ENCODE measurements at regions not wholly inside any gene's neighbourhood (a gene's known extent, or its start where the extent isn't known, plus 50 kb on each side); places are given as distances from the start of the nearest gene placed in this dataset.

DNA sequence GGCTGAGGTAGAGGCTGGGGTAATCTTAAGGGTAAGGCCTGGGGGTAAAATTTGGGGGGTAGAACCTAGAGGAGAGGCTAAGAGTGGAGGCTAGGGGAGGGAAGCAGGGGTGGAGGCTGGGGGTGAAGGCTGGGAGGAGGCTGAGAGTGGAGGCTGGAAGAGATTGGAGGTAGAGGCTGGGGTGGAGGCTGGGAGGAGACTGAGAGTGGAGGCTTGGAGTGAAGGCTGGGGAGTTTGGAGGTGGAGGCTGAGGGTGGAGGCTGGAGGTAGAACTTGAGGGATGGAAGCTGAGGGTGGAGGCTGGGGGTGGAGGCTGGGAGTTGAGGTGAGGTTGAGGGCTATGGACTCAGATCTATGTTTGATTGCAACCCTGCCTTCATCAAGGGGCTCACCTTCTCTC is 333.6 kb downstream of the C16orf95 start:
- no peaks in the 10 kb centered on the region for H3K27me3 ChIP-seq (replicated peaks; ENCODE audit: control insufficient read depth, insufficient read depth, low read length)
- TF ChIP-seq, protein P1, sequence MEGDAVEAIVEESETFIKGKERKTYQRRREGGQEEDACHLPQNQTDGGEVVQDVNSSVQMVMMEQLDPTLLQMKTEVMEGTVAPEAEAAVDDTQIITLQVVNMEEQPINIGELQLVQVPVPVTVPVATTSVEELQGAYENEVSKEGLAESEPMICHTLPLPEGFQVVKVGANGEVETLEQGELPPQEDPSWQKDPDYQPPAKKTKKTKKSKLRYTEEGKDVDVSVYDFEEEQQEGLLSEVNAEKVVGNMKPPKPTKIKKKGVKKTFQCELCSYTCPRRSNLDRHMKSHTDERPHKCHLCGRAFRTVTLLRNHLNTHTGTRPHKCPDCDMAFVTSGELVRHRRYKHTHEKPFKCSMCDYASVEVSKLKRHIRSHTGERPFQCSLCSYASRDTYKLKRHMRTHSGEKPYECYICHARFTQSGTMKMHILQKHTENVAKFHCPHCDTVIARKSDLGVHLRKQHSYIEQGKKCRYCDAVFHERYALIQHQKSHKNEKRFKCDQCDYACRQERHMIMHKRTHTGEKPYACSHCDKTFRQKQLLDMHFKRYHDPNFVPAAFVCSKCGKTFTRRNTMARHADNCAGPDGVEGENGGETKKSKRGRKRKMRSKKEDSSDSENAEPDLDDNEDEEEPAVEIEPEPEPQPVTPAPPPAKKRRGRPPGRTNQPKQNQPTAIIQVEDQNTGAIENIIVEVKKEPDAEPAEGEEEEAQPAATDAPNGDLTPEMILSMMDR (IDR thresholded peaks at IDR 0.05; ENCODE audit: insufficient read depth, low read length, poor library complexity, severe bottlenecking), result no peak

DNA sequence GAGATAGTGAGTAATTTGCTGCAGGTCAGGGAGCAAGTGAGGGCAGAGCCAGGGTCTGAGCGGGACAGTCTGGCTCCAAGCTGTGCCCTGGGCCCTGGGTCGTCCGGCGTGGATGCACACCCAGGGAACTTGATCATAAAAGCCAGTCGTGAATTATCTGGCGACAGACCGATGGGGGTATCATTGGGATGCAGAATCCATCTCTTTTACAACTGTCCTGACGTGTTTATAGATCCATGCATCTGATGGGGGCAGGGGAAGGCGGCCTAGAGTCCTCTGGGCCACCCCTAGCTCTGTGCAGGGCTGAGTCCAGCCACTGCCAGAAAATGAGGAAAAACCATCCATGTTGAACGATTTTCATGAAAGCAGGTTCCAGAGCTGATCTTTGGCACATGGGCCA is 332.8 kb downstream of the C16orf95 start:
- H3K4me3 ChIP-seq (replicated peaks; ENCODE audit: low read depth, low read length), result no peak overlapping the region
- no peaks in the 10 kb centered on the region for H3K36me3 ChIP-seq (ENCODE audit: control insufficient read depth, insufficient read depth, low read length)
- TF ChIP-seq, protein P1 (IDR thresholded peaks at IDR 0.05; ENCODE audit: insufficient read depth, low read length, poor library complexity, severe bottlenecking), result no peak
- no peaks in the 10 kb centered on the region for H3K27me3 ChIP-seq (replicated peaks; ENCODE audit: control insufficient read depth, insufficient read depth, low read length)
- DNase-seq (ENCODE audit: extremely low read depth, insufficient read length), result no peak

More for the DNA sequence above, 333.6 kb downstream of the C16orf95 start:
- Histone ChIP-seq H3K4me3 (replicated peaks; ENCODE audit: low read depth, low read length) (no peak overlapping the region), H3K36me3 (ENCODE audit: control insufficient read depth, insufficient read depth, low read length) (no peaks in the 10 kb centered on the region)
- no peak for DNase-seq (ENCODE audit: extremely low read depth, insufficient read length)

DNA sequence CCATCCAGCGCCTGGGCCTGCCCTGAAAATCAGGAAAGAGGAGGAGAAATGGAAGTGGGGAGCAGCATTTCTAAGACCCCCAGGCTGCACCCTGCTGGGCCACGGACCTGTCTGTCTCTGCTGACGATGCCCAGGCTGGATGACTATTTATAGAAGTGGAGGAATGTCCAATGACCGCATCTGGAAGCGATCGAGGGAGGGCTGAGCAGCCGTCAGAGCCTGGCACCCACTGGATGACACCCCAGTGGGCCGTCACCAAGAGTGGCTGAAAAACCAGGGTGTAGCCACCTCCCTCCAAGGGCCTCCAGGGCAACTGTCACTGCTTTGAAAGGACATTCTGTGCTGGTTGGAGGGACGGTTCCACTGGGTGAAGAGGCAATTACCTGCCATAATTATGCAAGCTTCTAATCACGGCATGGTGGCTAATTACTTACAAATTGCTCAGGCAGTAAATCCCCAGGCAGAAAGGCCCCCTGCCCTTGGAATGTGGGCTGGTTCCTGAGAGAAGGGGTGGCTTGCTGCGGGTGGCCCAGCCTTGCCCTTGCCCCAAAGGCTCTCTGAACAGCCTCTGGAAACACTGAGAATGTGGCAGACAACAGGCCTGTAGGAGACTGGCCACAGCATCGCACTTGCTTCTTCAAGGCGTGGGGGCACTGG is 332.1 kb downstream of the C16orf95 start:
- Histone ChIP-seq H3K27me3 (replicated peaks; ENCODE audit: control insufficient read depth, insufficient read depth, low read length) (no peaks in the 10 kb centered on the region), H3K36me3 (ENCODE audit: control insufficient read depth, insufficient read depth, low read length) (no peaks in the 10 kb centered on the region), H3K4me3 (replicated peaks; ENCODE audit: low read depth, low read length) (no peak overlapping the region)
- DNase-seq (ENCODE audit: extremely low read depth, insufficient read length), result no peak
- TF ChIP-seq, protein P1 (IDR thresholded peaks at IDR 0.05; ENCODE audit: insufficient read depth, low read length, poor library complexity, severe bottlenecking), result no peak

DNA sequence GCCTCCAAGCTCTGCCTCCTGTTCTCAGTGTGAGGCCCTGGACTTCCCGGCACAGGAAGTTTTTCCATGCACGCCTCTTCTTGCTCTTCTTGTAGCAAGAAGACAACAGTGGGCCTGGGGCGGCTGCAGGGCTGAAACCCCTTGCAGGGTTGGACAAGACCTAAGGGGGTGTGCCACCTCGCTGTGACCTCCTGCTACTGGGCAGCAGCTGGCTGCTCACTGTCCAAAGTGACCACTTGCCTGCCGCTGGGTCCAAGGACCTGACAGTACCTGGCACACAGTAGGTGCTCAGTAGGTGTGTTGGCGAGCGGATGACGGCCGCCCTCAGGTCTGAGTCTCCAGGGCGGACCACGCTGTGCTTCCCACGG is 331.6 kb downstream of the C16orf95 start:
- H3K4me3 ChIP-seq (replicated peaks; ENCODE audit: low read depth, low read length), result no peak overlapping the region
- DNase-seq (ENCODE audit: extremely low read depth, insufficient read length), result no peak
- H3K36me3 ChIP-seq (ENCODE audit: control insufficient read depth, insufficient read depth, low read length), result no peaks in the 10 kb centered on the region
- no peaks in the 10 kb centered on the region for H3K27me3 ChIP-seq (replicated peaks; ENCODE audit: control insufficient read depth, insufficient read depth, low read length)
- TF ChIP-seq, protein P1 (IDR thresholded peaks at IDR 0.05; ENCODE audit: insufficient read depth, low read length, poor library complexity, severe bottlenecking), result no peak

DNA sequence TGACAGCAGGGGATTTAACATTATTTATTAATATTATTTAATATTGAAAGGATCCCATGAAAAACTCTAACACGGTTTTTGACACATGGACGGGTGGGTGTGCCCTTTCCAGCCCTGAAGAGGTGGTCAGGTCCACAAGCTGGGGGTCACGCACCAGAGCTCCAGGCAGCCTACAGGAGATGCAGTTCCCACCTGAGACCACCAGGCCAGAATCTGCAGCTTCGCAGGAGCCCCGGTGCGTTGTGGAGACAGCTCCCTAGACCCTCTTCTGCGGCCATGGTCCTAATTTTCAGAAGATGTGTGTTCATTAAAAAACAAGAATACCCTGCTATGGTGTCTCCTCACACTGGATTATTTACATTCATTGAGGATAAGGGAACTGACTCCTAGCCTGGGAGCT is 331.1 kb downstream of the C16orf95 start:
- H3K36me3 ChIP-seq (ENCODE audit: control insufficient read depth, insufficient read depth, low read length), result no peaks in the 10 kb centered on the region
- H3K4me3 ChIP-seq (replicated peaks; ENCODE audit: low read depth, low read length), result no peak overlapping the region
- no peak for DNase-seq (ENCODE audit: extremely low read depth, insufficient read length)
- TF ChIP-seq, protein P1 (IDR thresholded peaks at IDR 0.05; ENCODE audit: insufficient read depth, low read length, poor library complexity, severe bottlenecking), result no peak
- H3K27me3 ChIP-seq (replicated peaks; ENCODE audit: control insufficient read depth, insufficient read depth, low read length), result no peaks in the 10 kb centered on the region

Data from GM06990 (cell line).